ENCODE measurements at regions not wholly inside any gene's neighbourhood (a gene's known extent, or its start where the extent isn't known, plus 50 kb on each side); places are given as distances from the start of the nearest gene placed in this dataset.

DNA sequence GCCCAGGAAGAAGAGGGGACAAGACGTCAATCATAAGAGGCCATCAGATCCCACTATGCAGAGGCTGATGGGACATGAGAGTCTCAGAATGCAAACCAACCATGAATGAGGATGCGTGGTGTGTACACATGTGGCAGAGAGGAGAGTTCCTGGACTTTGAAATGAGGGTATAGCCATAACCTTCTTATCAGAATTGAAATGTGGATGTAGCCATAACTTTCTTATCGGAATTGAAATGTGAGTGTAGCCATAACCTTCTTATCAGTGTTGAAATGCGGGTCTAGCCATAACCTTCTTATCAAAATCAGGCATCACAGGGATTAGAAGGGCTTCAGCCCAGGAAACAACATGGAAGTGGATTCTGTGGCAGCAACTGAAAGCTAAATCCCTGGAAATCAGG, 415.5 kb upstream of the FAT1 start:
- POLR2A ChIA-PET (ENCODE audit: low non-redundant PET): no interaction called here

GRCh38 chr4:187141101-187141500, 417.4 kb upstream of the FAT1 start:
- DNase-seq (ENCODE audit: low spot score): no peak
- CTCF ChIA-PET: no interaction called here
- H3K36me3 ChIP-seq (ENCODE audit: insufficient read depth, low read length, poor library complexity, severe bottlenecking): no peaks in the 10 kb centered on the region
- H3K4me3 ChIP-seq (ENCODE audit: low read depth, low read length, poor library complexity, severe bottlenecking): no peak overlapping the region
- no peaks in the 10 kb centered on the region for H3K9me3 ChIP-seq (ENCODE audit: low read depth, low read length, poor library complexity, severe bottlenecking)
- no peak overlapping the region for H3K27ac ChIP-seq (ENCODE audit: low read depth, low read length, poor library complexity, severe bottlenecking)
- no TSS peak for BruUV-seq (replicated peaks)
- no peaks in the 10 kb centered on the region for H3K4me1 ChIP-seq (ENCODE audit: insufficient read depth, low read length, poor library complexity, severe bottlenecking)
- intact Hi-C loops (cut with micrococcal nuclease; ENCODE audit: unreplicated experiment): no loop called here
- no peak for TF ChIP-seq EZH2 (IDR thresholded peaks at IDR 0.05; ENCODE audit: borderline replicate concordance, low read depth, low read length, poor library complexity, severe bottlenecking)
- TF ChIP-seq, protein P1, sequence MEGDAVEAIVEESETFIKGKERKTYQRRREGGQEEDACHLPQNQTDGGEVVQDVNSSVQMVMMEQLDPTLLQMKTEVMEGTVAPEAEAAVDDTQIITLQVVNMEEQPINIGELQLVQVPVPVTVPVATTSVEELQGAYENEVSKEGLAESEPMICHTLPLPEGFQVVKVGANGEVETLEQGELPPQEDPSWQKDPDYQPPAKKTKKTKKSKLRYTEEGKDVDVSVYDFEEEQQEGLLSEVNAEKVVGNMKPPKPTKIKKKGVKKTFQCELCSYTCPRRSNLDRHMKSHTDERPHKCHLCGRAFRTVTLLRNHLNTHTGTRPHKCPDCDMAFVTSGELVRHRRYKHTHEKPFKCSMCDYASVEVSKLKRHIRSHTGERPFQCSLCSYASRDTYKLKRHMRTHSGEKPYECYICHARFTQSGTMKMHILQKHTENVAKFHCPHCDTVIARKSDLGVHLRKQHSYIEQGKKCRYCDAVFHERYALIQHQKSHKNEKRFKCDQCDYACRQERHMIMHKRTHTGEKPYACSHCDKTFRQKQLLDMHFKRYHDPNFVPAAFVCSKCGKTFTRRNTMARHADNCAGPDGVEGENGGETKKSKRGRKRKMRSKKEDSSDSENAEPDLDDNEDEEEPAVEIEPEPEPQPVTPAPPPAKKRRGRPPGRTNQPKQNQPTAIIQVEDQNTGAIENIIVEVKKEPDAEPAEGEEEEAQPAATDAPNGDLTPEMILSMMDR (conservative IDR thresholded peaks at IDR 0.05; ENCODE audit: low read depth, low read length): no peak
- H3K27me3 ChIP-seq (replicated peaks; ENCODE audit: insufficient read depth, low read depth, low read length, poor library complexity): peaks cover 82% of the 10 kb centered on the region
- POLR2A ChIA-PET (ENCODE audit: low non-redundant PET): no interaction called here

More for the DNA sequence above, 415.5 kb upstream of the FAT1 start:
- H3K27me3 ChIP-seq (replicated peaks; ENCODE audit: insufficient read depth, low read depth, low read length, poor library complexity): peaks cover 78% of the 10 kb centered on the region
- CTCF ChIA-PET: no interaction called here
- no TSS peak for BruUV-seq (replicated peaks)
- no peaks in the 10 kb centered on the region for H3K36me3 ChIP-seq (ENCODE audit: insufficient read depth, low read length, poor library complexity, severe bottlenecking)
- no peak for DNase-seq (ENCODE audit: low spot score)
- no peak overlapping the region for H3K27ac ChIP-seq (ENCODE audit: low read depth, low read length, poor library complexity, severe bottlenecking)
- no peaks in the 10 kb centered on the region for H3K9me3 ChIP-seq (ENCODE audit: low read depth, low read length, poor library complexity, severe bottlenecking)
- no peak for TF ChIP-seq EZH2 (IDR thresholded peaks at IDR 0.05; ENCODE audit: borderline replicate concordance, low read depth, low read length, poor library complexity, severe bottlenecking)
- TF ChIP-seq, protein P1 (conservative IDR thresholded peaks at IDR 0.05; ENCODE audit: low read depth, low read length): no peak
- intact Hi-C loops (cut with micrococcal nuclease; ENCODE audit: unreplicated experiment): no loop called here
- H3K4me3 ChIP-seq (ENCODE audit: low read depth, low read length, poor library complexity, severe bottlenecking): no peak overlapping the region
- no peaks in the 10 kb centered on the region for H3K4me1 ChIP-seq (ENCODE audit: insufficient read depth, low read length, poor library complexity, severe bottlenecking)

- no peaks in the 10 kb centered on the region for H3K36me3 ChIP-seq (ENCODE audit: insufficient read depth, low read length, poor library complexity, severe bottlenecking)
- BruUV-seq (replicated peaks): no TSS peak
- TF ChIP-seq, protein P1 (conservative IDR thresholded peaks at IDR 0.05; ENCODE audit: low read depth, low read length): no peak
- TF ChIP-seq EZH2 (IDR thresholded peaks at IDR 0.05; ENCODE audit: borderline replicate concordance, low read depth, low read length, poor library complexity, severe bottlenecking): no peak
- intact Hi-C loops (cut with micrococcal nuclease; ENCODE audit: unreplicated experiment): no loop called here
- no peak overlapping the region for H3K4me3 ChIP-seq (ENCODE audit: low read depth, low read length, poor library complexity, severe bottlenecking)
- H3K9me3 ChIP-seq (ENCODE audit: low read depth, low read length, poor library complexity, severe bottlenecking): no peaks in the 10 kb centered on the region
- H3K27ac ChIP-seq (ENCODE audit: low read depth, low read length, poor library complexity, severe bottlenecking): no peak overlapping the region
- H3K4me1 ChIP-seq (ENCODE audit: insufficient read depth, low read length, poor library complexity, severe bottlenecking): no peaks in the 10 kb centered on the region
- ChIA-PET CTCF (no interaction called here), POLR2A (ENCODE audit: low non-redundant PET) (no interaction called here)
- H3K27me3 ChIP-seq (replicated peaks; ENCODE audit: insufficient read depth, low read depth, low read length, poor library complexity): peaks cover 73% of the 10 kb centered on the region
- DNase-seq (ENCODE audit: low spot score): no peak
Measured at GRCh38 chr4:187149229-187149945, 425.7 kb upstream of the FAT1 start.

All from A673 (cell line).